Left ventricle myocardium inferior (tissue), 1 donor: ENCODE measurements at regions not wholly inside any gene's neighbourhood (a gene's known extent, or its start where the extent isn't known, plus 50 kb on each side); places are given as distances from the start of the nearest gene placed in this dataset.
"Not testable (repeated sequence)": the region's sequence is repeated elsewhere in the genome, so short reads cannot be mapped to it uniquely, and the experiment has no call there.

Source experiments
- DNase-seq: peaks from one replicate; pipeline ENCODE4 v3.0.0-alpha.2; 2020
- H3K27ac ChIP-seq: fragments of 200-600 bp; replicated peaks from 2 replicates; pipeline ENCODE4 v1.8.0; 2021
- H3K27me3 ChIP-seq: fragments of 200-600 bp; 2 replicates; pipeline ENCODE4 v1.8.0; 2021; ENCODE audit warnings: low read depth
- H3K36me3 ChIP-seq: fragments of 200-600 bp; 2 replicates; pipeline ENCODE4 v1.8.0; 2021
- H3K4me1 ChIP-seq: fragments of 200-600 bp; 2 replicates; pipeline ENCODE4 v1.8.0; 2021
- H3K4me3 ChIP-seq: fragments of 200-600 bp; 2 replicates; pipeline ENCODE4 v1.8.0; 2021; ENCODE audit warnings: mild to moderate bottlenecking, moderate library complexity
- H3K9me3 ChIP-seq: fragments of 200-600 bp; replicated peaks from 2 replicates; pipeline ENCODE4 v1.8.0; 2021
- CTCF ChIP-seq: fragments of 200-600 bp; IDR thresholded peaks from 2 replicates; pipeline ENCODE4 v1.8.0; 2021; ENCODE audit warnings: antibody characterized with exemption, mild to moderate bottlenecking, borderline replicate concordance
- intact Hi-C: fragments of 100-400 bp; cut with micrococcal nuclease; formaldehyde crosslinking; loops from one replicate; pipeline ENCODE4 v1.11.0; 2022
- donor health status: DM: no; HTN: yes; CAD: no; lungs with severe emphysema.

GRCh38 chr17:64747938-64748540, 85.9 kb upstream of the SMURF2 start:
- H3K4me1 ChIP-seq: no peaks in the 10 kb centered on the region
- peak overlapping the region; percentile 55 for H3K27ac ChIP-seq
- H3K27me3 ChIP-seq: no peaks in the 10 kb centered on the region
- no peak overlapping the region for H3K4me3 ChIP-seq
- TF ChIP-seq CTCF: no peak
- intact Hi-C loops: no loop called here
- H3K36me3 ChIP-seq: peaks cover 30% of the 10 kb centered on the region
- no peak for DNase-seq
- H3K9me3 ChIP-seq: no peaks in the 10 kb centered on the region

- Histone ChIP-seq H3K27me3 (no peaks in the 10 kb centered on the region), H3K4me1 (peaks cover 36% of the 10 kb centered on the region), H3K36me3 (no peaks in the 10 kb centered on the region), H3K27ac (peak overlapping the region; percentile 76), H3K4me3 (no peak overlapping the region), H3K9me3 (no peaks in the 10 kb centered on the region)
- TF ChIP-seq CTCF: no peak
- intact Hi-C loops: no loop called here
- peak; percentile 61 for DNase-seq
Observed at GRCh38 chr17:64742326-64742725, 80.2 kb upstream of the SMURF2 start.

- DNase-seq: peak; percentile 66
- H3K27me3 ChIP-seq, H3K36me3 ChIP-seq, H3K4me3 ChIP-seq, H3K9me3 ChIP-seq, intact Hi-C loops: not testable (repeated sequence)
- peak overlapping the region; percentile 76 for H3K27ac ChIP-seq
- H3K4me1 ChIP-seq: peaks cover 36% of the 10 kb centered on the region
Observed at GRCh38 chr17:64741916-64742315, 79.8 kb upstream of the SMURF2 start.

GRCh38 chr17:64741038-64741641, 79.0 kb upstream of the SMURF2 start:
- no peak overlapping the region for H3K4me3 ChIP-seq
- DNase-seq: no peak
- TF ChIP-seq CTCF: no peak
- no peaks in the 10 kb centered on the region for H3K9me3 ChIP-seq
- H3K27ac ChIP-seq: peak overlapping the region; percentile 76
- H3K27me3 ChIP-seq: no peaks in the 10 kb centered on the region
- intact Hi-C loops: no loop called here
- H3K4me1 ChIP-seq: peaks cover 36% of the 10 kb centered on the region
- H3K36me3 ChIP-seq: no peaks in the 10 kb centered on the region

GRCh38 chr17:64739316-64740058, 77.4 kb upstream of the SMURF2 start:
- DNase-seq: no peak
- H3K4me3 ChIP-seq: no peak overlapping the region
- TF ChIP-seq CTCF: no peak
- no peaks in the 10 kb centered on the region for H3K9me3 ChIP-seq
- no peaks in the 10 kb centered on the region for H3K27me3 ChIP-seq
- intact Hi-C loops: no loop called here
- peaks cover 36% of the 10 kb centered on the region for H3K4me1 ChIP-seq
- H3K36me3 ChIP-seq: no peaks in the 10 kb centered on the region
- H3K27ac ChIP-seq: peak overlapping the region; percentile 76
